ENCODE measurements at regions not wholly inside any gene's neighbourhood (a gene's known extent, or its start where the extent isn't known, plus 50 kb on each side); places are given as distances from the start of the nearest gene placed in this dataset.

GRCh38 chr18:56076723-56077122 is 488.7 kb upstream of the TCF4 start:
- Histone ChIP-seq H3K9me3 (peaks cover 0 to 27% (median 0%) of the 10 kb centered on the region in 12 donors), H3K27ac (no peak overlapping the region), H3K4me3 (no peak overlapping the region), H3K27me3 (no peaks in the 10 kb centered on the region), H3K36me3 (no peaks in the 10 kb centered on the region), H3K4me1 (peaks cover 0 to 16% (median under 1%) of the 10 kb centered on the region in 12 donors)
- no peak for DNase-seq
- TF ChIP-seq POLR2A (IDR thresholded peaks at IDR 0.05) (no peak), CTCF (IDR thresholded peaks at IDR 0.05) (no peak)
- ATAC-seq, result no peak
- WGBS, 4 donors, result 47 to 67% (median 61%) methylated on average over 1 of the region's 1 CpG
- intact Hi-C loops (cut with DNase I), result loop anchor here in 1 of 10 donors (10.0 kb wide), 1 partner anchor 292 kb away; no protein-coding TSS in a partner anchor

- WGBS, 4 donors, result 67 to 82% (median 76%) methylated on average over 5 of the region's 5 CpGs
- Histone ChIP-seq H3K36me3 (no peaks in the 10 kb centered on the region), H3K27ac (peak overlapping the region in 5 of 12 donors; percentile 47 to 74 (median 60)), H3K9me3 (peaks cover 0 to 30% (median 0%) of the 10 kb centered on the region in 12 donors), H3K4me1 (peaks cover 0 to 32% (median 11%) of the 10 kb centered on the region in 12 donors), H3K4me3 (no peak overlapping the region), H3K27me3 (no peaks in the 10 kb centered on the region)
- DNase-seq (no peak), ATAC-seq (no peak)
- TF ChIP-seq CTCF (IDR thresholded peaks at IDR 0.05) (no peak), POLR2A (IDR thresholded peaks at IDR 0.05) (no peak)
- intact Hi-C loops (cut with DNase I), result no loop called here
Measured at GRCh38 chr18:56068701-56069100, 480.7 kb upstream of the TCF4 start.

- ATAC-seq, result peak in 2 of 4 donors; percentile 45 to 67
- DNase-seq, result peak in 2 of 5 donors; percentile 18 to 27
- intact Hi-C loops (cut with DNase I), result no loop called here
- peaks cover 0 to 32% (median 11%) of the 10 kb centered on the region in 12 donors for H3K4me1 ChIP-seq
- H3K27me3 ChIP-seq, result no peaks in the 10 kb centered on the region
- 37 to 61% (median 51%) methylated on average over 2 of the region's 2 CpGs for WGBS, 4 donors
- no peak for TF ChIP-seq CTCF (IDR thresholded peaks at IDR 0.05)
- no peak for TF ChIP-seq POLR2A (IDR thresholded peaks at IDR 0.05)
- peaks cover 0 to 24% (median 0%) of the 10 kb centered on the region in 12 donors for H3K9me3 ChIP-seq
- no peak overlapping the region for H3K4me3 ChIP-seq
- peak overlapping the region in 7 of 12 donors; percentile 28 to 74 (median 50) for H3K27ac ChIP-seq
- no peaks in the 10 kb centered on the region for H3K36me3 ChIP-seq
Measured at GRCh38 chr18:56067969-56068671, 480.1 kb upstream of the TCF4 start.

- H3K4me1 ChIP-seq, result peaks cover 0 to 32% (median 11%) of the 10 kb centered on the region in 12 donors
- peak overlapping the region in 5 of 12 donors; percentile 47 to 74 (median 67) for H3K27ac ChIP-seq
- H3K4me3 ChIP-seq, result no peak overlapping the region
- no peaks in the 10 kb centered on the region for H3K27me3 ChIP-seq
- TF ChIP-seq CTCF (IDR thresholded peaks at IDR 0.05) (no peak), POLR2A (IDR thresholded peaks at IDR 0.05) (no peak)
- ATAC-seq (peak in 1 of 4 donors; percentile 75), DNase-seq (no peak)
- WGBS, 4 donors, result 38 to 54% (median 45%) methylated on average over 7 of the region's 7 CpGs
- intact Hi-C loops (cut with DNase I), result no loop called here
- peaks cover 0 to 19% (median 0%) of the 10 kb centered on the region in 12 donors for H3K9me3 ChIP-seq
- H3K36me3 ChIP-seq, result no peaks in the 10 kb centered on the region
Measured at GRCh38 chr18:56067214-56067894, 479.4 kb upstream of the TCF4 start.
